CD4-positive, alpha-beta T cell treated with Interleukin-15 for 1 hour (primary cell): ENCODE measurements at regions not wholly inside any gene's neighbourhood (a gene's known extent, or its start where the extent isn't known, plus 50 kb on each side); places are given as distances from the start of the nearest gene placed in this dataset.

Experiments
- DNase-seq: peaks from one replicate; pipeline ENCODE4 v3.0.0-alpha.2; 2020

DNA sequence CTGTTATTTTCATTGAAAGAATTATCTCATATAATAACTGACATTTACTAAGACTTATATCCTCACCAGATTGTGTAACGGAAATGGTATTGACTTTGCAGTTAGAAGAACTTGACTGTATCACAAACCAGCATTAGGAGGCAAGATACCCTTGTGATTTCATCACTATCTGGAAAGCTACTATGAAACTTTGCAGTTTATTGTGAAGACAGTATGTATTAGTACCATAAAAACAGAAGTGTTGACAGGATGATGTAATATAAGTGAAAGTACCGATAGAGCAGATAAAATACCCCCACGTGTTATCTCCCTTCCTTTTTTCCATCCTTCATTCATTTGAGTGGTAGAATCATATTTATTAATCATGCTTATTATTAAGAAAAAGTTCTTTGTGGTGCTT lies 365.7 kb upstream of the KLHL1 start:
- DNase-seq: no peak

DNA sequence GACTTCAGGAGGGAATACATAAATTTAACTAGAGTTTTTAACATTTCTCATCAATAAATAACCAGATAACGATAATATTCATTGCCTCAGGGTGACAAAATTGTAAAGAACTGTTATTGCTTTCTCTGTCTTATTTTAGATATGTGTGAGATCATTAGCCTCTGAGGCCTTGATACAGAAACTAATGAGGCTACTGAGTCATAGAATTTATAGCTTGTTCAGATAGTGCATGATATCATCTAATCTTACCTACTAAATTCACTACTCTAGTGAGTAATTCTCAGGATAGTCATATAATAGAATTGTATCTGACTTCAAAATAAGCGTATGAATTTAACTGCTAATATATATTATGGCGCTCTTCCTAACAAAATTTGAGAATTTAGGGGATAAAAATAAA lies 360.8 kb upstream of the KLHL1 start:
- DNase-seq: no peak

DNA sequence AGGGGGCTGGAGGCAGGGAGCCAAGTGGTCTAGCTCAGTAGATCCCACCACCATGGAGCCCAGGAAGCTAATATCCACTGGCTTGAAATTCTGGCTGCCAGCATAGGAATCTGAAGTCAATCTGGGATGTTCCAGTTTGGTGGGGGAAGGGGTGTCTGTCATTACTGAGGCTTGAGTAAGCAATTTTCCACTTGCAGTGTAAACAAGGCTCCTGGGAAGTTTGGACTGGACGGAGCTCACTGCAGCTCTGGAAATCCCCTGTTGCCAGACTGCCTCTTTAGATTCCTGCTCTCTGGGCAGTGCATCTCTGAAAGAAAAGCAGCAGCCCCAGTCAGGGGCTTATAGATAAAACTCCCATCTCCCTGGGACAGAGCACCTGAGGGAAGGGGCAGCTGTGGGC lies 349.2 kb upstream of the KLHL1 start:
- DNase-seq: no peak

DNA sequence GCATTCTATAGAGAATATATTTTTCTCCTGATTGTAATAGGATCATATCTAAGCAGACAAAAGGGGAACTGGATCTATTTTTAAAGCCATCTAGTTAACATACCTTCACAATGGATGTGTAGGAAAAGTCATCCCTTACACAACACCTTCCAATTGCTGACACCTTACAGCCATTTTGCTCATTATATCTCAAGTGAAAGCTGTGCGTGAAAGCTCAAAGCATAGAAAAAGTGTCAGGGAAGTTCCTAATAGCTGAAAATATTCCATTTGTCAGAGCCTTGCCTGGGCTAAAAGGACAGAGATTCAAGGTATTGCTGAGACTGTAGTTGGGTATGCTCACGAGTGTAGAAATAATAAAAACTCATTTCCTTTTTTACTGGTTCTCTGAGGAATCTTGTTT lies 340.6 kb upstream of the KLHL1 start:
- no peak for DNase-seq

DNA sequence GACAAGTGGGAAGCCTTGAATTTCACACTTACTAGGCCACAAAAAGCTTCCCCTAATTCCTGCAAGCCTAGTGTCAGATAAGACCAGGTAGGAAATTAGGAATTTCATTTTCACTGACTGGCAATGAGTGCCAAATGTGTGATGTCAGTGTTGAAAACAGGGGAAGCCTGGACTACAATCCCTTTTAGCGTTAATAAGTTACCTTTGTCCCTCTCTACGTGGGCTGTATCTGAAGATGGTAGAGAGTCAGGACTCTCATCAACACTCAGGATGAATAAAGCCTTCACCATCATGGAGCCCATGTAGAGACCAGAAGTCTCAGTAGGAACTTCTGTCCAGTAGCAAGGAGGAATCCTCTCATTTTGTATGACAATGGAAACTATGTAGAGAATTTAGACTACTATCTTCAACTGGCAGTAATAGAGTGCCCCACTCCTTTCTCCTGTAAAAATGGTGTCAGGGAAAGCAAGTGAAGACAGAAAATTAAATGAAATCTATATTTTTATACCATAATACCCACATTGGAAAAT lies 324.1 kb upstream of the KLHL1 start:
- no peak for DNase-seq

DNA sequence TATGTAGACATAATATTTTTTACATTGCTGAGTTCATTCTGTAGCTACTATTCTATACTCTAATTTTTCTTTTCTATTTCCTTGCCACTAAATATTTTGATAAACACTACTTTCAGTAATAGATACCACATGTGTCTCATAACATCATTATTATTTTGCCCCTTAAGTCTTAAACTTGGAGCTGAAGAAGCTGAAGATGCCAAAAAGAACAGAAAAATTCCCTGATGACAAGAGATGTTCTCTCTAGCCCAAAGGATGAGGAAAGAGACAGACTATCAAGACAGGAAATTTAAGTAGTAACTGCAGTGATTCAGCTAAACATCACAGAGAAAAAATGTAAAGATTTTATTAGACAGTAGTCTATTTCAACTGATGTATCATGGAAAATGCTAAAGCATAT lies 322.0 kb upstream of the KLHL1 start:
- DNase-seq: no peak

DNA sequence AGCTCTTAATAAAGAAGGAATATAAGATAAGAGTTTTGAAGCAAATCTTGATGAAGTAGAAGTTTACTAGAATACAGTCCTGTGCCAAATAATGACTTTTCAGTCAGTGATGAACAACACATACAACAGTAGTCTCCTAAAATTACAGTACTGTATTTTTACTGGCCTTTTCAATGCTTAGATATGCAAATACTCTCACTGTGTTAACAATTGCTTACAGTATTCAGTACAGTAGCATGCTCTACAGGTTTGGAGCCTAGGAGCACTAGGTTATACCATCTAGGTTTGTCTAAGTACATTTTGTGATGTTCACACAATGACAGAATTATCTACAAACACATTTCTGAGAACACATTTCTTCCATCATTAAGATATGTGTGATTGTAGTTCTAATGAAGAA lies 316.7 kb upstream of the KLHL1 start:
- no peak for DNase-seq

DNA sequence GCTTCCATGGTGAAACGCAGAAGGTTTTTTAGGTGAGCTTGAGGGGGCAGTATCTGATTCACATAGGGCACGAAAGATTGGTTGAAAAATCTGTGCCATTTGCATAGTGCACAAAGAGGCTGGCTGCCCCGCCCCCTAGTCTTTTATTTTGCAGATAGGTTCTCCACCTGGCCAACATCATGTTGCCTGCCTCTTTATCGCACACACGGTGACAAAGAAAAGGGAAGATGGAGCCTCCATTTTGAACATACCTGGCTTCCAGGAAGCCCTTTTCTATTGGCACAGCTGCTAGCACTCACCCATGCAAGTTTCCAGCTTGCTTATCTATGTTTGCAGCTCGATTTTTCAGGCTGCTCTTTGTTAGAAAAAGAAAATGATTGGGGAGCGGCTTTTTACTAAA lies 316.2 kb upstream of the KLHL1 start:
- DNase-seq: no peak

DNA sequence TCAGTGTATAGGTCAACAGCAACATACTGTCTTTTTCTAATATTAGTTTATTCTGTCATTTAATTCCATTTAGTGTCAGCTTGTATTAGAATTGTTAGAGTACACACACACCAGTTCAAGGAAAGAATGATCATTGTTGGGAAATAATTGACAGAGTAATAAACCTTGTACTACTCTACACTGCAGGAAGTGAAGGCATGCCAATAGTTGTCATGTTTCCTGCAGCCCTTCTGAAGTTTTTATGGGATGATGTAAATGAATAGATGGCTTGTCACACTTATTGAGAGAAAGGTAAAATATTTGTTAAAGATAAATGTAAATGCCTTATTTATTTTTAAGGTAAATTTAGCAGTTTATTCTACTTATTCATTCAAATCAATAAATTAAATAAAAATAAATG lies 306.9 kb upstream of the KLHL1 start:
- DNase-seq: no peak

DNA sequence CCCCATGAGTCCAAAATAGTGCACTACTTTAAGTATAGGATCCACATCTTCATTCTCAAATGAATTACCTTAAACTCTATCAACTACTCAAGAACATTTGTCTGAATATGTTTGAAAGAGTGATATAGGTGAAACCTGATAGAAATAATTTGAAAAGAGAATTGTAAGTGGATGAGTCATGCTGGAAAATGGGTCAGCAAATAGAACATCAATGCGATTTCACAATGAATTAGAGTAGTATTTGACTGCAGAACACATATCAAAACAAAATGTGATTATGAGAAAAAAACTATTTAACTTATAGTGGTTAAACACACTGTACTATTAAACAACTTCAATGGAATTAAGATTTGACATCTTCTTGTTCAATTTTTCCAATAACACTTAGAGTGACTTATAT lies 300.6 kb upstream of the KLHL1 start:
- DNase-seq: no peak

DNA sequence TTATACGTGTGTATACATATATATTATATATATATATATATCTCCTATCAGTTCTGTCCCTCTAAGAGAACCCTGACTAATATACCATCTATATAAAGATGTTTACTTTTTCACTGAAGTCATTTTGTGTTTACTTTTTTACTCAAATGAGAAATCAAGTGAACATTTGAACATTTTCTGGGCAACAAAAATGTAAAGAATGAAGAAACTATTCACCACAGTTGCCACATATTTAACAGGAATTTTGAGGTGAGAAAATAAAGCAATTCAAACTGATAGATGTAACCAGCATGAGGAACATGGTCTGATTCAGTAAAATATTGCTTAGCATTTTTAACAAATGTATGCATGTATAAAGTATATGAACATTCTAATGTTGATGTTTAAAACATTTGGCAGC lies 299.2 kb upstream of the KLHL1 start:
- DNase-seq: no peak

DNA sequence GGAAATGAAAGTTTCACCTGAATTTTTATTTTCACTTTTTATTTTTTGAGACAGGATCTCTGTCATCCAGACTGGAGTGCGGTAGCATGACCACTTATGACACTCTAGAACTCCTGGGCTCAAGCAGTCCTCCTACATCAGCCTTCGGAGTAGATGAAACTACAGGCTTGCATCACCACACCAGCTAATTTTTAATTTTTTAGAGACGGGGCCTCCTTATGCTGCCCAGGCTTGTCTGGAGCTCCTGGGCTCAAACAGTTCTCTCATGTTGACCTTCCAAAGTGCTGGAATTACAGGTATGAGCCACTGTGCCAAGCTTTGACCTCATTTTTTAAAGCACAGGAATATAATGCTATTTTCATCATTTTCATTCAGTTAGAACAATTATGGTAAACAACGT lies 297.0 kb upstream of the KLHL1 start:
- DNase-seq: no peak

DNA sequence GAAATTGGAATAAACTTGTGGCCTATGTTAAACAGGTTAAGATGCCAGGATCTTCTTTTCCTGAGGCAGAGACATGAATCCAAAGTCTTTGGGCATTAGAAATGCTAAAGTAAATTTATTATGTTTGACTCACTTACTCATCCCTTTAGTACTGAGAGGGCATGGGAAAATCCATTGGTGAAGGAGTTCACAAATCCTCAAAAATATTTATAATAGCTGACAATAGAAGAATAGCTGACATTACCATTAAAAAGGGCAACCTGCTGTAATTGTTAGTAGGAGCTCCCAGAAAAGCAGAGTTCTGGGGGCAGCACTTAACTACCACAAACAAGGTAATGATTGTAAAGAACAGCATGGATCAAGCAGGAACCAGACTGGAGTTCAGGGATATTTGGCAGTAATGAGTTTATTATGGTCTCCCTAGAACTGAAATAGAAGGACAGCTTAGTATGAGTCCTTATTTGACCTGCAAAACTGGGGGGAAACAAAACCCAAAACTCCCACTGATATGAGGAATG lies 285.8 kb upstream of the KLHL1 start:
- DNase-seq: no peak

DNA sequence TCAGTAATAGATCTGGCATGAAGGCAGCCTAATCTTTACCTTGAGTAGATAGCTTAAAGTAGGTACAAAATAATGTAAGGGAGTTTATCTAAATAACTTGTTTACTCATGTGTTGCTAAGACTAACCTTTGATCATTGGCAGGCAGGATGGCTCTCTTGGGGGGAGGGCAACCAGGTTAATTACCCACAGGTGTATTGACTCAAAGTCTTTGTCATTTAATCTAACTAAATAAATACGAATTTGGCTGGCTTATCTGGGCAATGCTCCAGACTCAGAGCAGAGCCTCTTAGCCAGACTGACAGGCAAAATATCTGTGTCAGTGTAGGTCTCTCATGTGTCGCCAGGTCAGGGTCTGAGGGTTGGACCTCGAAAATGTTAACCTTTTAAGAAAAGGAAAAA lies 283.4 kb upstream of the KLHL1 start:
- no peak for DNase-seq

DNA sequence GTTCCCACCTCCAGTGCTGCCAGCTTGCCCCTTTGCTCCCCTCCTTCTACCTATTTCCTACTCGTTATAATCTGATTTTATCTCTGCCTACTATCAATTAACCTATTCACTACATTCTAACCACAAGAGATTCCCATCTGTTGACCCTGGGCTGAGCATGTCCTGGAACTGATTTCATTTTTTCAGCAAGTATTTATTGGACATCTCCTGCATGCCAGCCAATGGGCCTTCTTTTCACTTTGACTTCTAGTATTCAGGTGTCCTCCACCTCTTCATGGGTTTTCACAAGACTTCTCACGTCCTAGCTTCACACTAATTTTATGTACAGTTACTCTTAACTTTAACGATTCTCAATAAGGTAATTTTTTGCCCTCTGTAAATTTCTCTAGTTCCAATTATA lies 282.7 kb upstream of the KLHL1 start:
- DNase-seq: no peak

DNA sequence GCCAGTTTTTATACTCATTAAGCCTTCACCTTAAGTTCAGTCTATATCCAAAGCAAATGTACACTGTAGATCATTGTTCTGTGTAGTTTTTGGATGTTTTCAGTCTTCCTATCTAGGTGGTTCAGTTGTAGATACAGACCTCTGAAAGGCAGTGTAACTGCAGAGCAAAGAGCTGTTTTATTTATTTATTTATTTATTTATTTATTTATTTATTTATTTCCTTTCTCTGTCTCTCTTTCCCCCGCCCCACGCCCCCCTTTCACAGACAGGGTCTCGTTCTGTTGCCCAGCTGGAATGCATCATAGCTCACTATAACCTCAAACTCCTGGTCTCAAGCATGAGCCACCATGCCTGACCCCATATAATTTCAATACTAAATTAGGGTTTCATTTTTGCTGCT lies 281.8 kb upstream of the KLHL1 start:
- no peak for DNase-seq

DNA sequence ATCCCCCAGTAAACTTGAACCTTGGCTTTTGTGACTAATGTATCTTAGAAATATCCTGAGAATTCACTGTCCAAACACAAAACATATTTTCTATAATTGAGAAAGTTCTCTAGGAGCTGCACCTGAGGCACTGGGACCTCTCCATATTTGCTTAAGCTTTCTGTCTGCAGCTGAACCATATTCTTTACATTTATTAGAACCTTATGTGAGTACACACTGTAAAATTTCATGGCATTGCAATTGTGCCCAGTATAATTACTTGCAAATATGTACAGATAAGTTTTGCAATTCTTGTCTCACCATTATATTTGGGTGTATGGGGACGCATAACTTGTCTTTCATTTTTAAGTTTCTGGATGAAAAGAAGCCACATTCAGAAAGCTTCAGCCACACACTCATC lies 280.7 kb upstream of the KLHL1 start:
- DNase-seq: no peak

DNA sequence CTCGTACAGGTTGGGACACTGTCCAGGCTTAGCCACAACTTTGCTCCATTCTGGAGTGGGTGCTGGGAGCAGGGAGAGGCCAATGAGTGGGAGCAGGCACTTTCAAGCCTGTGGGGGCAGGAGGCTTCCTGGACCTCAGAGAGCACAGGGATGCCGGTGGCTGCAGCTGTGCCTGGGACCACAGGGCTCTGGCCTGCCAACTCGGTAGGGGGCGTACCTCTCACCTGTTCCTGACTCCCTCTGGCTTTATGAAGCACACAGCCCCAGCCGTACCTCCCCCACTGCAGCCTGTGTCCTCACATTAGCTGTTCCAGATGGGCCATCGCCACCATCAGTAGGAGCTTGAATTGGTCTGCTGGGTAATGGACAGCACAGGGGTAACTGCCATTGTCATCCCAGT lies 278.7 kb upstream of the KLHL1 start:
- no peak for DNase-seq

DNA sequence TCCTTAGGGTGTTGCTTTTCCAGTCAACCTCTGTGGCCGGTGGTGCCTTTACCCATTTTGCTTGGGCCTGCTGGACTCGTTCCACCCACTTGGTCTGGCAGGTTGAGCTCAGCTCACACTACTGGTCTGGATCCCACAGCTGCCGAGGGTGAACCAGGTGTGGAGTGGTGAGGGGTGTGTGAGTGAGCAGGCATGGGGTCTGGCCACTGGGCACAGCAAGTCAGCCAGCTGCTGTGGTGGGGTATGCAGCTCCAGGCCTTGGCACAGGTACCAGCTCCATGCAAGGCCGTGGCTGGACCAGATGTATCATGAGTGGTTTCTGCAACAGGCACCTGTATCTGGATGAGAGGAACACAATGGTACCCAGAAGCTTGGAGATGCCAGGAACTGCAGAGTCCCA lies 277.6 kb upstream of the KLHL1 start:
- no peak for DNase-seq

DNA sequence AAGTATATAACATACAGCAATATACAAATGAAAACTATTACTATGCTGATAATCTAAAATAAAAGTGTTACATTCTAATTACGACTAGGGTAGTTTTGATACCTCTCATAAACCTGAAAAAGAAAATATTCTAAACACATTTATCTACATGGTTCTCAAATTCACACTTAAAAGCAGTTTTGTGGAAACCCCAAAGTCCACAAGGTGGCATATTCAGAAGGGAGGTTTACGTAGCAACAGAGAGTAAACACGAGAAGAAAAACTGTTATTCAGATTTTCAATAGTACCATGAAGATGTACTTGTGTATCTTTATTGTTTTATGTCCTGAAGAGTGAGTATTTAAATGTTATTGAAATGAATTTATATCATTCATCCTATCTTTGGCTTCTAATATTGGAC lies 275.9 kb upstream of the KLHL1 start:
- no peak for DNase-seq

DNA sequence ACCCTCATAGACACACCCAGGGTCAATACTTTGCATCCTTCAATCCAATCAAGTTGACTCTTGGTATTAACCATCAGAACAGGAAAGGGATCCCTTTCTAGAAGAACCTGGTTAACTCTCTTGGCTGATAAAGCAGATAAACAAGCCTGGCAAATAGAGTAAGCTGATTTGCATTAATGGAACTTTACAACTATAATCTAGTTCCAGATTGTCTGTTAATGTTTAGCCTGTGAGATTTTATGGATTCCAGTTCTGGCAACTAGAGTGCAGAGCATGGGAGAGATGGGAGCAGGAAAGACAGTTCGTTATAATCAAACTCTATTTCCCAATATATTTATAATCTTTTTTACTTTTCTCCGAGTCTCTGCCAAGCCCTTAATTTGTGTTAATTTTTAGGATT lies 272.6 kb upstream of the KLHL1 start:
- no peak for DNase-seq

DNA sequence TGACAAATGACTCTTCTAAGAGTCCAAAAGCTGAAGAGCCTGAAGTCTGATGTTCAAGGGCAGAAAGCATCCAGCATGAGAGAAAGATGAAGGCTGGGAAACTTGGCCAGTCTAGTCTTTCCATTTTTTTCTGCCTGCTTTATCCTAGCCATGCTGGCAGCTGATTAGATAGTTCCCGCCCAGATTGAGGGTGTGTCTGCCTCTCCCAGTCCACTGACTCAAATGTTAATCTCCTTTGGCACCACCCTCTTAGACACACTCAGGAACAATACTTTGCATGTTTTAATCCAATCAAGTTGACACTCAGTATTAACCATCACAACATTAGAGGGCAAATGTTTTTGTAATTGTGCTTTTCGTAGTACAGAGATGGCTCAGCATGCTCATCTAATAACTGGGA lies 267.5 kb upstream of the KLHL1 start:
- no peak for DNase-seq

DNA sequence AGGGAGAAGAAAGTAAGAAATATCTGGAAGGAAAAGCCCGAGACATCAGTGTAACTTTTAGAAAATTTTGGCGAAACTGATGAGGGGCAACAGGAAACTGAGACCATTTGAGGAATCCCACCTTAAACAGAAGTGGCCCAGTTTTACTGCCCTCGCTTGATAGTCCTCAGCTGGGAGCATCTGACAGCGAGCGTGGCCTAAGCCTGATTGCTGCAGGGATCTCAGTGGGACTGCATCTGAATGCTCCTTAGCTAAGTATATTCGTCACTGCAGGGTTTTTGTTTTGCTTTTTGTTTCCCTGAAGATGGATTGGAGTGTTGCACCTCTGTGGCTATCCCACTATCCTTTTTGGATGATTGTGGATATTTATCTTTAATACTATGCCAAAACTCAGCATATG lies 262.7 kb upstream of the KLHL1 start:
- DNase-seq: no peak

DNA sequence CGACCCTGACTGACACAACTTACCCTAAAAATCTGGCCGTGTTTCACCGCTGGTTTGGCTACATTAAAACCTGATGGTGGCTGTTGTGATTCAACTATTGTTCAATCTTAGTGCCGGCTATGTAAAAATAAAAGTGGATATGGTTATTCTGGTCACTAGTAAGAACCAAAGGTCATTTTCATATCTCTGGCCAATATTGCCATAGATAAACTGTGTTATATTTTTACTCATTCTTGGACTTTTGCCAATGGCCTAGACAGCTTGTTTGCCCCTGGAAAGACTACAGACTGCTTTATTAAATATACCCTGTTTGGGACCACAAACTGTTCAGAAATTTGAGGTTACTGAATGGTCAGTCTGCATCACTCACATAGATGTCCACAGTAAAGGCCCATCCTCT lies 258.5 kb upstream of the KLHL1 start:
- no peak for DNase-seq

DNA sequence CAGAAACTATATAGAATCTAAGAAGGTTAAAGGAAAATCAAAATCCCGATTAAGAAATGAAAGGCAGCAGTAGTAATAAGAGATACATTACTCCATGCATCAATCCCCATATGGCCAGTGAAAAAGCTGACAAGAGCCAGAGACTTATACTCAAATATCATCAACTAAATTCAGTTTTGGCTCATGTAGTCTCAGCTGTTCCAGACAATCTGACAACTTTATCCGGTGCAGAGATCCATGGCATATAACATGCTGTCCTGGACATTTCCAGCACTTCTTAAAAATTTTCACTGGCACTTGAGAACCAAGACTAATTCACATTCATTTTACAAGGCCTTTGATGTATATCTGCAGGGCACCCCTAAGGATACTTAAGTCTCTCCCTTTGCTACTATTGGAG lies 255.7 kb upstream of the KLHL1 start:
- no peak for DNase-seq
